ENCODE measurements at regions not wholly inside any gene's neighbourhood (a gene's known extent, or its start where the extent isn't known, plus 50 kb on each side); places are given as distances from the start of the nearest gene placed in this dataset.

- no peak for TF ChIP-seq CTCF (IDR thresholded peaks at IDR 0.05)
- TF ChIP-seq POLR2A (IDR thresholded peaks at IDR 0.05) = no peak
- no peak for TF ChIP-seq POLR2AphosphoS5 (IDR thresholded peaks at IDR 0.05)
- no peak for TF ChIP-seq EP300 (IDR thresholded peaks at IDR 0.05)
Observed at GRCh38 chr10:107481881-107482280, 317.4 kb upstream of the SORCS1 start.
